ENCODE measurements at regions not wholly inside any gene's neighbourhood (a gene's known extent, or its start where the extent isn't known, plus 50 kb on each side); places are given as distances from the start of the nearest gene placed in this dataset.

DNA sequence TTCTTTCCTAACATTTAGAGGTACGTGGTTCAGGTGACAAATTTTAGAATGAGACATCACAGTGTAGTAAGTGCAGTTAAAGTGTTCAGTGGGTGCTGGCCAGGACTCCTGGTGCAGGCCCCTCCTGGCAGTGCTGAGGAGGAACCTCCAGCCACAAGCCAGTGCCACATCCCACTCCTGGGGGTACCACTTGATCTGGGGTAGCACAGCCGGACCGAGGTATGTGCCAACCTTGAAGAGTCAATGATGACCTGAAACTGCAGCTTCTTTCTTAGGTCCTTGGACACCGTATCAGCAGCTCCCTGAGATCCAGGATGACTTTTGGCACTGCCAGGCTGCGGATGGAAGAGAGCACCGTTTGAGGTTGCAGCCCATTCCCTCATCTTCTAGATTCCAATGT, 310.4 kb upstream of the IRX4 start:
- TF ChIP-seq POLR2A (IDR thresholded peaks at IDR 0.05) (no peak), CTCF (IDR thresholded peaks at IDR 0.05) (no peak), EP300 (IDR thresholded peaks at IDR 0.05) (no peak)

Measured in ovary (tissue), 3 donors.